Thyroid gland (tissue), 4 donors: ENCODE measurements at regions not wholly inside any gene's neighbourhood (a gene's known extent, or its start where the extent isn't known, plus 50 kb on each side); places are given as distances from the start of the nearest gene placed in this dataset.

Source experiments
- POLR2A ChIP-seq, 2 donors: fragments of 450-650 bp; IDR thresholded peaks; one replicate each; pipeline ENCODE4 v1.6.1; 2017; ENCODE audit warnings: antibody characterized with exemption in 2 of 2, mild to moderate bottlenecking in 2 of 2, moderate library complexity in 1 of 2
- TF ChIP-seq, protein P1 (sequence below), 6 experiments: fragments of 200-600 bp in 3 of 6; fragments of 450-650 bp in 3 of 6; sonication (generic) in 3 of 6; IDR thresholded peaks; one replicate each; pipeline ENCODE4 v1.5.1; 2016 to 2019; ENCODE audit warnings: antibody characterized with exemption in 6 of 6, mild to moderate bottlenecking in 2 of 6, inconsistent platforms in 1 of 6, moderate library complexity in 1 of 6

DNA sequence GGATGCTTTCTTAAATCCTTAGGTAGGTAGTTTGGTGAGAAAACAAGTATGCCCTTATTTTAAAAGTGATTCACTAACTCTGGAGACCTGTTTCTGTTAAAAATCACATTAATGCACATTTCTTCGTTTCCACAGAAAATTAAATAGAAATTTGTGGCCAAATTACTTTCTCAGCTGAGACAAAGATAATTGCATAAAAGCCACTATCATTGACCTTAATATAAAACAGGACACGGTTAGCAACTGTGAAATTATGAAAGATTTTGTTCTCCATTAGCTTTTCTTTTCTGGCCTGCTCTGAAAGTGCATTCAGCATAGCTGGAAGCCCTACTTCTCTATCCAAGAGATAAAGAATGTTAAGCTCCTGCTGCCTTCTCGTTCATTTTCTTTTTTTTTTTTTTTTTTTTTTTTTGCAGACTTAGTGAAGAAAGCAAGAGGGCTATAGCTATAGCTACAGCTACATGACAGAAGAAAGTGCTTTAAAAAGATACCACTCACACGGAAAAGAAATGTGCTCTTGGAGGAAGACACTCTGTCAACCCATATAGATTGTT is 576.9 kb downstream of the OTOL1 start:
- TF ChIP-seq, protein P1, sequence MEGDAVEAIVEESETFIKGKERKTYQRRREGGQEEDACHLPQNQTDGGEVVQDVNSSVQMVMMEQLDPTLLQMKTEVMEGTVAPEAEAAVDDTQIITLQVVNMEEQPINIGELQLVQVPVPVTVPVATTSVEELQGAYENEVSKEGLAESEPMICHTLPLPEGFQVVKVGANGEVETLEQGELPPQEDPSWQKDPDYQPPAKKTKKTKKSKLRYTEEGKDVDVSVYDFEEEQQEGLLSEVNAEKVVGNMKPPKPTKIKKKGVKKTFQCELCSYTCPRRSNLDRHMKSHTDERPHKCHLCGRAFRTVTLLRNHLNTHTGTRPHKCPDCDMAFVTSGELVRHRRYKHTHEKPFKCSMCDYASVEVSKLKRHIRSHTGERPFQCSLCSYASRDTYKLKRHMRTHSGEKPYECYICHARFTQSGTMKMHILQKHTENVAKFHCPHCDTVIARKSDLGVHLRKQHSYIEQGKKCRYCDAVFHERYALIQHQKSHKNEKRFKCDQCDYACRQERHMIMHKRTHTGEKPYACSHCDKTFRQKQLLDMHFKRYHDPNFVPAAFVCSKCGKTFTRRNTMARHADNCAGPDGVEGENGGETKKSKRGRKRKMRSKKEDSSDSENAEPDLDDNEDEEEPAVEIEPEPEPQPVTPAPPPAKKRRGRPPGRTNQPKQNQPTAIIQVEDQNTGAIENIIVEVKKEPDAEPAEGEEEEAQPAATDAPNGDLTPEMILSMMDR (IDR thresholded peaks at IDR 0.05) = no peak
- no peak for TF ChIP-seq POLR2A (IDR thresholded peaks at IDR 0.05)
